GM10266 (cell line): ENCODE measurements at regions not wholly inside any gene's neighbourhood (a gene's known extent, or its start where the extent isn't known, plus 50 kb on each side); places are given as distances from the start of the nearest gene placed in this dataset.
A peak's percentile ranks its signal among the peaks of the same experiment; 100 is the strongest.

Source experiments
- DNase-seq: peaks from one replicate; pipeline ENCODE4 v3.0.0; 2012; ENCODE audit errors: extremely low spot score
- CTCF ChIP-seq: IDR thresholded peaks from 2 replicates; pipeline ENCODE4 v1.5.1; 2012; ENCODE audit warnings: mild to moderate bottlenecking, low read depth; ENCODE audit not compliant: control insufficient read depth, insufficient read depth; ENCODE audit errors: missing control alignments

- TF ChIP-seq CTCF = no peak
- no peak for DNase-seq
Measured at GRCh38 chr15:70469651-70470555, 293.5 kb downstream of the UACA start.

GRCh38 chr15:70469182-70469581 lies 294.2 kb downstream of the UACA start:
- no peak for TF ChIP-seq CTCF
- DNase-seq = no peak

- DNase-seq = peak; percentile 58
- TF ChIP-seq CTCF = peak; percentile 80
Measured at GRCh38 chr15:70466895-70467529, 296.3 kb downstream of the UACA start.

GRCh38 chr15:70466305-70466704 lies 297.1 kb downstream of the UACA start:
- no peak for TF ChIP-seq CTCF

GRCh38 chr15:70465812-70466211 lies 297.5 kb downstream of the UACA start:
- no peak for DNase-seq
- TF ChIP-seq CTCF = no peak

More at GRCh38 chr15:70466305-70466704, 297.1 kb downstream of the UACA start:
- DNase-seq = no peak

- TF ChIP-seq CTCF = no peak
- DNase-seq = peak; percentile 49
Measured at GRCh38 chr15:70463453-70463834, 299.9 kb downstream of the UACA start.

- TF ChIP-seq CTCF = no peak
- no peak for DNase-seq
Measured at GRCh38 chr15:70461992-70462391, 301.4 kb downstream of the UACA start.
